HG03159 (cell line): ENCODE measurements at regions not wholly inside any gene's neighbourhood (a gene's known extent, or its start where the extent isn't known, plus 50 kb on each side); places are given as distances from the start of the nearest gene placed in this dataset.

Source experiments
- ATAC-seq: cut with Tn5 transposase; IDR thresholded peaks from one replicate; pipeline ENCODE4 v1.9.1; 2021; ENCODE audit warnings: mild to moderate bottlenecking, moderate library complexity; ENCODE audit not compliant: unreplicated experiment

- no peak for ATAC-seq
Measured at GRCh38 chr2:120785228-120785966, 49.7 kb downstream of the GLI2 start.

- ATAC-seq = no peak
Measured at GRCh38 chr2:120786038-120786960, 50.6 kb downstream of the GLI2 start.

GRCh38 chr2:120787111-120787821 is 51.6 kb downstream of the GLI2 start:
- ATAC-seq = no peak

- no peak for ATAC-seq
Measured at GRCh38 chr2:120787822-120788700, 52.4 kb downstream of the GLI2 start.

- no peak for ATAC-seq
Measured at GRCh38 chr2:120791243-120791961, 55.7 kb downstream of the GLI2 start.

- ATAC-seq = no peak
Measured at GRCh38 chr2:120791962-120792297, 56.3 kb downstream of the GLI2 start.

GRCh38 chr2:120793682-120794403 is 58.2 kb downstream of the GLI2 start:
- ATAC-seq = no peak

- ATAC-seq = no peak
Measured at GRCh38 chr2:120794716-120795115, 59.0 kb downstream of the GLI2 start.

- ATAC-seq = no peak
Measured at GRCh38 chr2:120796094-120796493, 60.4 kb downstream of the GLI2 start.

GRCh38 chr2:120797421-120798221 is 62.0 kb downstream of the GLI2 start:
- no peak for ATAC-seq

- no peak for ATAC-seq
Measured at GRCh38 chr2:120798567-120799247, 63.0 kb downstream of the GLI2 start.

- ATAC-seq = no peak
Measured at GRCh38 chr2:120802158-120802557, 66.5 kb downstream of the GLI2 start.

GRCh38 chr2:120802867-120803484 is 67.3 kb downstream of the GLI2 start:
- ATAC-seq = no peak

- ATAC-seq = no peak
Measured at GRCh38 chr2:120803764-120804335, 68.2 kb downstream of the GLI2 start.

GRCh38 chr2:120804459-120804858 is 68.8 kb downstream of the GLI2 start:
- ATAC-seq = no peak

GRCh38 chr2:120805011-120805410 is 69.3 kb downstream of the GLI2 start:
- no peak for ATAC-seq

- no peak for ATAC-seq
Measured at GRCh38 chr2:120805602-120806001, 69.9 kb downstream of the GLI2 start.
